SK-N-SH (cell line): ENCODE measurements at regions not wholly inside any gene's neighbourhood (a gene's known extent, or its start where the extent isn't known, plus 50 kb on each side); places are given as distances from the start of the nearest gene placed in this dataset.

Experiments used
- CTCF ChIA-PET: fragments of 300-600, 350-600 bp; formaldehyde crosslinking; extraction: SDS; loops from one replicate; lab custom pipeline; 2021; lab: Yijun Ruan, JAX
- POLR2A ChIA-PET: fragments of 350-600 bp; sonication (Branson Sonifier 250); formaldehyde crosslinking; extraction: SDS; loops from one replicate; lab custom pipeline; 2020; ENCODE audit warnings: antibody characterized with exemption, inconsistent platforms; lab: Yijun Ruan, JAX
- DNase-seq: peaks from one replicate; pipeline ENCODE4 v3.0.0; 2012
- H2AFZ ChIP-seq: fragments of 200-600 bp; sonication (generic); 2 replicates; pipeline ENCODE4 v1.8.1; 2016; ENCODE audit warnings: antibody characterized with exemption, mild to moderate bottlenecking, low read depth
- H3F3A ChIP-seq: fragments of 200-600 bp; sonication (generic); replicated peaks from 2 replicates; pipeline ENCODE3; 2016; ENCODE audit warnings: antibody characterized with exemption, mild to moderate bottlenecking; ENCODE audit not compliant: insufficient read depth
- H3K27ac ChIP-seq, 2 experiments: fragments of 200-500 bp in 1 of 2; fragments of 200-600 bp in 1 of 2; sonication (Bioruptor generic) in 1 of 2; sonication (generic), shearing (Covaris generic) in 1 of 2; 2 replicates each; pipeline versions ENCODE4 v1.5.1 to v1.6.1; 2014 to 2016; ENCODE audit warnings: low read depth in 2 of 2, inconsistent platforms in 1 of 2, low read length in 1 of 2, mild to moderate bottlenecking in 1 of 2, mixed read lengths in 1 of 2
- H3K27me3 ChIP-seq: fragments of 200-600 bp; sonication (generic), shearing (Covaris generic); 2 replicates; pipeline ENCODE4 v1.6.1; 2016; ENCODE audit warnings: mixed run types; ENCODE audit not compliant: insufficient read depth
- H3K36me3 ChIP-seq, 2 experiments: fragments of 200-500 bp in 1 of 2; fragments of 200-600 bp in 1 of 2; sonication (Bioruptor generic) in 1 of 2; sonication (generic) in 1 of 2; replicated peaks in 1 of 2; 2 replicates each; pipeline versions ENCODE3 to v1.5.1; 2014 to 2016; ENCODE audit warnings: low read length in 1 of 2, mild to moderate bottlenecking in 1 of 2; ENCODE audit not compliant: insufficient read depth in 2 of 2, control insufficient read depth in 1 of 2
- H3K4me1 ChIP-seq, 2 experiments: fragments of 200-500 bp in 1 of 2; fragments of 200-600 bp in 1 of 2; sonication (Bioruptor generic) in 1 of 2; sonication (generic), shearing (Covaris generic) in 1 of 2; 2 replicates each; pipeline versions ENCODE4 v1.5.1 to v1.6.1; 2014 to 2016; ENCODE audit warnings: low read depth in 1 of 2, low read length in 1 of 2, mixed run types in 1 of 2; ENCODE audit not compliant: insufficient read depth in 2 of 2, control insufficient read depth in 1 of 2
- H3K4me2 ChIP-seq: fragments of 200-600 bp; sonication (generic), shearing (Covaris generic); 2 replicates; pipeline ENCODE4 v1.6.1; 2017; ENCODE audit warnings: mixed run types
- H3K4me3 ChIP-seq, 2 experiments: fragments of 200-500 bp in 1 of 2; fragments of 200-600 bp in 1 of 2; sonication (Bioruptor generic) in 1 of 2; sonication (generic), shearing (Covaris generic) in 1 of 2; 2 replicates each; pipeline versions ENCODE4 v1.5.1 to v1.8.1; 2014 to 2016; ENCODE audit warnings: low read depth in 2 of 2, inconsistent platforms in 1 of 2, low read length in 1 of 2, mild to moderate bottlenecking in 1 of 2, mixed read lengths in 1 of 2, moderate library complexity in 1 of 2
- H3K79me2 ChIP-seq: fragments of 200-600 bp; sonication (generic); 2 replicates; pipeline ENCODE4 v1.8.1; 2017; ENCODE audit warnings: mild to moderate bottlenecking; ENCODE audit not compliant: insufficient read depth
- H3K9ac ChIP-seq: fragments of 200-600 bp; sonication (generic); 2 replicates; pipeline ENCODE4 v1.6.1; 2017; ENCODE audit warnings: mixed run types
- H3K9me2 ChIP-seq: fragments of 200-600 bp; sonication (generic); 2 replicates; pipeline ENCODE4 v1.6.1; 2017; ENCODE audit warnings: mixed run types
- H3K9me3 ChIP-seq: fragments of 200-600 bp; sonication (generic); 2 replicates; pipeline ENCODE4 v1.6.1; 2017; ENCODE audit warnings: mixed run types, mild to moderate bottlenecking, moderate library complexity
- H4K20me1 ChIP-seq: fragments of 200-600 bp; sonication (generic); 2 replicates; pipeline ENCODE4 v1.6.1; 2017; ENCODE audit warnings: mild to moderate bottlenecking, mixed run types; ENCODE audit not compliant: insufficient read depth
- ELF1 ChIP-seq: IDR thresholded peaks from 2 replicates; pipeline ENCODE4 v1.4.0; 2012
- EZH2phosphoT487 ChIP-seq: fragments of 200-600 bp; sonication (generic); IDR thresholded peaks from 2 replicates; pipeline ENCODE4 v1.6.1; 2017; ENCODE audit warnings: low read depth, mixed run types, mild to moderate bottlenecking, antibody characterized with exemption, moderate library complexity, borderline replicate concordance
- FOXJ3 ChIP-seq: sonication (generic); formaldehyde crosslinking; IDR thresholded peaks from 2 replicates; pipeline ENCODE4 v1.5.1; 2020; ENCODE audit warnings: mild to moderate bottlenecking, missing genetic modification reagents
- GABPA ChIP-seq: IDR thresholded peaks from 2 replicates; pipeline ENCODE4 v1.4.0; 2012; ENCODE audit warnings: low read depth, mild to moderate bottlenecking
- JUND ChIP-seq: IDR thresholded peaks from 2 replicates; pipeline ENCODE4 v1.4.0; 2012
- MAX ChIP-seq: IDR thresholded peaks from 2 replicates; pipeline ENCODE4 v1.4.0; 2012; ENCODE audit warnings: low read depth
- NRF1 ChIP-seq: IDR thresholded peaks from 2 replicates; pipeline ENCODE4 v1.6.1; 2012; ENCODE audit warnings: low read depth, mild to moderate bottlenecking, low read length
- PBX3 ChIP-seq: IDR thresholded peaks from 2 replicates; pipeline ENCODE4; 2012
- POLR2AphosphoS5 ChIP-seq: IDR thresholded peaks from 2 replicates; pipeline ENCODE4 v1.6.1; 2012; ENCODE audit warnings: low read depth, low read length
- RCOR1 ChIP-seq: fragments of 150-350 bp; IDR thresholded peaks from 2 replicates; pipeline ENCODE4 v1.6.1; 2017; ENCODE audit warnings: antibody characterized with exemption, low read length
- REST ChIP-seq: IDR thresholded peaks from 2 replicates; pipeline ENCODE4 v1.6.1; 2012; ENCODE audit warnings: mild to moderate bottlenecking, low read depth, low read length, moderate library complexity
- RXRA ChIP-seq: IDR thresholded peaks from 2 replicates; pipeline ENCODE4 v1.4.0; 2012; ENCODE audit warnings: low read depth, mild to moderate bottlenecking, borderline replicate concordance
- SIN3A ChIP-seq: IDR thresholded peaks from 2 replicates; pipeline ENCODE4 v1.6.1; 2012; ENCODE audit warnings: low read depth, mild to moderate bottlenecking, low read length, moderate library complexity, borderline replicate concordance
- SMC3 ChIP-seq: IDR thresholded peaks from 2 replicates; pipeline ENCODE4 v1.6.1; 2012; ENCODE audit warnings: low read depth, low read length, improper control_type of control experiment
- TAF1 ChIP-seq: IDR thresholded peaks from 2 replicates; pipeline ENCODE4 v1.6.1; 2012; ENCODE audit warnings: low read depth, mild to moderate bottlenecking, low read length, moderate library complexity, borderline replicate concordance
- TCF12 ChIP-seq: IDR thresholded peaks from 2 replicates; pipeline ENCODE4 v1.4.0; 2012
- TEAD4 ChIP-seq: IDR thresholded peaks from 2 replicates; pipeline ENCODE4 v1.4.0; 2012; ENCODE audit warnings: mild to moderate bottlenecking, borderline replicate concordance; ENCODE audit not compliant: insufficient read depth
- USF1 ChIP-seq: IDR thresholded peaks from 2 replicates; pipeline ENCODE4 v1.4.0; 2012; ENCODE audit warnings: low read depth, borderline replicate concordance
- YY1 ChIP-seq: IDR thresholded peaks from 2 replicates; pipeline ENCODE4 v1.4.0; 2012; ENCODE audit warnings: low read depth, mild to moderate bottlenecking
- WGBS: methylation state at CpG from one replicate; pipeline ENCODE4 v1.1.6; 2017; ENCODE audit warnings: low lambda C conversion rate; 5-methylcytosine and 5-hydroxymethylcytosine counted together
- TF ChIP-seq, protein P1 (sequence below): fragments of 150-350 bp; IDR thresholded peaks from 2 replicates; pipeline ENCODE4 v1.6.1; 2017; ENCODE audit warnings: antibody characterized with exemption, low read length, low read depth, borderline replicate concordance

GRCh38 chr2:8044046-8044594, 637.7 kb upstream of the ID2 start:
- Histone ChIP-seq H3K9me2 (no peaks in the 10 kb centered on the region), H3K9ac (no peak overlapping the region), H3F3A (no peaks in the 10 kb centered on the region), H3K4me3 (no peak overlapping the region), H3K79me2 (no peaks in the 10 kb centered on the region), H3K4me2 (no peak overlapping the region), H3K27me3 (no peaks in the 10 kb centered on the region), H2AFZ (no peak overlapping the region), H3K27ac (no peak overlapping the region), H3K36me3 (no peaks in the 10 kb centered on the region), H4K20me1 (no peaks in the 10 kb centered on the region), H3K4me1 (peaks cover 0 to 6% of the 10 kb centered on the region in 2 experiments; a peak in 1 of 4 replicates), H3K9me3 (no peaks in the 10 kb centered on the region)
- no peak for DNase-seq
- CTCF ChIA-PET = interaction anchor here (0.8 to 2.1 kb wide), 3 partner anchors 9 to 324 kb away, joined by 3 to 9 read pairs (median 4); no protein-coding TSS in a partner anchor
- TF ChIP-seq REST = no peak
- TF ChIP-seq SIN3A = no peak
- no peak for TF ChIP-seq JUND
- TF ChIP-seq NRF1 = no peak
- no peak for TF ChIP-seq GABPA
- TF ChIP-seq TEAD4 = no peak
- no peak for TF ChIP-seq FOXJ3 (CRISPR knock-in tag)
- TF ChIP-seq YY1 = no peak
- TF ChIP-seq MAX = no peak
- TF ChIP-seq, protein P1, sequence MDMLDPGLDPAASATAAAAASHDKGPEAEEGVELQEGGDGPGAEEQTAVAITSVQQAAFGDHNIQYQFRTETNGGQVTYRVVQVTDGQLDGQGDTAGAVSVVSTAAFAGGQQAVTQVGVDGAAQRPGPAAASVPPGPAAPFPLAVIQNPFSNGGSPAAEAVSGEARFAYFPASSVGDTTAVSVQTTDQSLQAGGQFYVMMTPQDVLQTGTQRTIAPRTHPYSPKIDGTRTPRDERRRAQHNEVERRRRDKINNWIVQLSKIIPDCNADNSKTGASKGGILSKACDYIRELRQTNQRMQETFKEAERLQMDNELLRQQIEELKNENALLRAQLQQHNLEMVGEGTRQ = no peak
- no peak for TF ChIP-seq SMC3
- no peak for TF ChIP-seq PBX3
- no peak for TF ChIP-seq ELF1
- no peak for TF ChIP-seq RCOR1
- TF ChIP-seq USF1 = no peak
- TF ChIP-seq POLR2AphosphoS5 = no peak
- TF ChIP-seq EZH2phosphoT487 = no peak
- TF ChIP-seq TCF12 = no peak
- no peak for TF ChIP-seq RXRA
- no peak for TF ChIP-seq TAF1
- POLR2A ChIA-PET = no interaction called here
- WGBS = 59% methylated on average over 4 of the region's 4 CpGs
